ENCODE measurements at regions not wholly inside any gene's neighbourhood (a gene's known extent, or its start where the extent isn't known, plus 50 kb on each side); places are given as distances from the start of the nearest gene placed in this dataset.

GRCh38 chr5:159414021-159414420 is 83.7 kb upstream of the IL12B start:
- Histone ChIP-seq H3K27me3 (ENCODE audit: insufficient read depth, low read length) (no peaks in the 10 kb centered on the region), H4K20me1 (ENCODE audit: insufficient read depth, low read length) (no peaks in the 10 kb centered on the region), H3K4me3 (ENCODE audit: insufficient read depth, low read length) (no peak overlapping the region), H2AFZ (ENCODE audit: low read length) (no peak overlapping the region), H3K9me3 (ENCODE audit: low read depth, low read length) (no peaks in the 10 kb centered on the region), H3K4me1 (ENCODE audit: insufficient read depth, low read length) (no peaks in the 10 kb centered on the region), H3K27ac (ENCODE audit: low read depth, low read length) (no peak overlapping the region), H3K79me2 (ENCODE audit: insufficient read depth, low read length) (no peaks in the 10 kb centered on the region), H3K36me3 (ENCODE audit: insufficient read depth, low read length) (no peaks in the 10 kb centered on the region), H3K4me2 (ENCODE audit: insufficient read depth, low read length) (no peak overlapping the region)
- no peak for DNase-seq (ENCODE audit: insufficient read length, low spot score, missing footprints)
- TF ChIP-seq CTCF (IDR thresholded peaks at IDR 0.05; ENCODE audit: extremely low read depth, low read depth, low read length) = no peak

- H3K27me3 ChIP-seq (ENCODE audit: insufficient read depth, low read length) = no peaks in the 10 kb centered on the region
Observed at GRCh38 chr5:159415301-159415937, 85.1 kb upstream of the IL12B start.

GRCh38 chr5:159416438-159416837 is 86.2 kb upstream of the IL12B start:
- no peak overlapping the region for H2AFZ ChIP-seq (ENCODE audit: low read length)
- H3K4me3 ChIP-seq (ENCODE audit: insufficient read depth, low read length) = no peak overlapping the region
- H3K9me3 ChIP-seq (ENCODE audit: low read depth, low read length) = no peaks in the 10 kb centered on the region
- no peaks in the 10 kb centered on the region for H3K4me1 ChIP-seq (ENCODE audit: insufficient read depth, low read length)
- no peak overlapping the region for H3K4me2 ChIP-seq (ENCODE audit: insufficient read depth, low read length)
- no peaks in the 10 kb centered on the region for H4K20me1 ChIP-seq (ENCODE audit: insufficient read depth, low read length)
- no peaks in the 10 kb centered on the region for H3K79me2 ChIP-seq (ENCODE audit: insufficient read depth, low read length)
- TF ChIP-seq CTCF (IDR thresholded peaks at IDR 0.05; ENCODE audit: extremely low read depth, low read depth, low read length) = no peak
- no peaks in the 10 kb centered on the region for H3K36me3 ChIP-seq (ENCODE audit: insufficient read depth, low read length)
- no peaks in the 10 kb centered on the region for H3K27me3 ChIP-seq (ENCODE audit: insufficient read depth, low read length)
- H3K27ac ChIP-seq (ENCODE audit: low read depth, low read length) = no peak overlapping the region
- no peak for DNase-seq (ENCODE audit: insufficient read length, low spot score, missing footprints)

More at GRCh38 chr5:159415301-159415937, 85.1 kb upstream of the IL12B start:
- Histone ChIP-seq H3K9me3 (ENCODE audit: low read depth, low read length) (no peaks in the 10 kb centered on the region), H3K79me2 (ENCODE audit: insufficient read depth, low read length) (no peaks in the 10 kb centered on the region), H3K4me1 (ENCODE audit: insufficient read depth, low read length) (no peaks in the 10 kb centered on the region), H3K4me3 (ENCODE audit: insufficient read depth, low read length) (no peak overlapping the region), H2AFZ (ENCODE audit: low read length) (no peak overlapping the region), H4K20me1 (ENCODE audit: insufficient read depth, low read length) (no peaks in the 10 kb centered on the region), H3K4me2 (ENCODE audit: insufficient read depth, low read length) (no peak overlapping the region), H3K36me3 (ENCODE audit: insufficient read depth, low read length) (no peaks in the 10 kb centered on the region), H3K27ac (ENCODE audit: low read depth, low read length) (no peak overlapping the region)
- no peak for TF ChIP-seq CTCF (IDR thresholded peaks at IDR 0.05; ENCODE audit: extremely low read depth, low read depth, low read length)
- no peak for DNase-seq (ENCODE audit: insufficient read length, low spot score, missing footprints)

DNA sequence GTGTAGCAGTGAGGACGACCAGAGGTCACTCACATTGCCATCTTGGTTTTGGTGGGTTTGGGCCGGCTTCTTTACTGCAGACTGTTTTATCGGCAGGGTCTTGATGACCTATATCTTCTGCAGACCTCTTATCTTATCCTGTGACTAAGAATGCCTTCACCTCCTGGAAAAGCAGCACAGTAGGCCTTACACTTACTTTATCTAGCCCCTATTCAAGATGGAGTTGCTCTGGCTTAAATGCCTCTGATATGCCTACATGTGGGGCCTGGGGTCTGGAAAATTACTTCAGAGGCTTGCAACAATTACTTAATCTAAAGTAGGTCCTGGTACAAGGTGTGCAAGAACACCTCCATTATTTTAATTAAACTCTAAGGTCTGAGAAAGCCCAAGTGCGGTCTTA is 86.9 kb upstream of the IL12B start:
- TF ChIP-seq CTCF (IDR thresholded peaks at IDR 0.05; ENCODE audit: extremely low read depth, low read depth, low read length) = no peak
- H3K36me3 ChIP-seq (ENCODE audit: insufficient read depth, low read length) = no peaks in the 10 kb centered on the region
- H3K9me3 ChIP-seq (ENCODE audit: low read depth, low read length) = no peaks in the 10 kb centered on the region
- H2AFZ ChIP-seq (ENCODE audit: low read length) = no peak overlapping the region
- no peak overlapping the region for H3K4me2 ChIP-seq (ENCODE audit: insufficient read depth, low read length)
- H3K79me2 ChIP-seq (ENCODE audit: insufficient read depth, low read length) = no peaks in the 10 kb centered on the region
- H3K4me3 ChIP-seq (ENCODE audit: insufficient read depth, low read length) = no peak overlapping the region
- H3K27ac ChIP-seq (ENCODE audit: low read depth, low read length) = no peak overlapping the region
- no peak for DNase-seq (ENCODE audit: insufficient read length, low spot score, missing footprints)
- H3K4me1 ChIP-seq (ENCODE audit: insufficient read depth, low read length) = no peaks in the 10 kb centered on the region
- no peaks in the 10 kb centered on the region for H3K27me3 ChIP-seq (ENCODE audit: insufficient read depth, low read length)
- H4K20me1 ChIP-seq (ENCODE audit: insufficient read depth, low read length) = no peaks in the 10 kb centered on the region

Measured in osteoblast (primary cell).